WERI-Rb-1 (cell line): ENCODE measurements at regions not wholly inside any gene's neighbourhood (a gene's known extent, or its start where the extent isn't known, plus 50 kb on each side); places are given as distances from the start of the nearest gene placed in this dataset.

Experiments used
- DNase-seq: peaks from one replicate; pipeline ENCODE4 v3.0.0-alpha.2; 2020
- H3K27ac ChIP-seq: fragments of 250-450 bp; sonication (Bioruptor Pico); 2 replicates; pipeline ENCODE4 v1.5.1; 2020; ENCODE audit warnings: mild to moderate bottlenecking, moderate library complexity
- H3K27me3 ChIP-seq: fragments of 250-450 bp; sonication (Bioruptor Pico); 2 replicates; pipeline ENCODE4 v1.5.1; 2021; ENCODE audit warnings: mild to moderate bottlenecking, low read depth, moderate library complexity; ENCODE audit not compliant: insufficient read depth, severe bottlenecking
- H3K36me3 ChIP-seq: fragments of 250-450 bp; sonication (Bioruptor Pico); 2 replicates; pipeline ENCODE4 v1.5.1; 2020; ENCODE audit warnings: mild to moderate bottlenecking, moderate library complexity
- H3K4me3 ChIP-seq: 2 replicates; pipeline ENCODE4 v1.5.1; 2011; ENCODE audit warnings: low read depth, mild to moderate bottlenecking, control low read depth, low read length
- H3K9me3 ChIP-seq: fragments of 250-450 bp; sonication (Bioruptor Pico); 2 replicates; pipeline ENCODE4 v1.5.1; 2021; ENCODE audit warnings: mild to moderate bottlenecking, moderate library complexity; ENCODE audit not compliant: severe bottlenecking
- TF ChIP-seq, protein P1 (sequence below): IDR thresholded peaks from 2 replicates; pipeline ENCODE4 v1.5.1; 2011; ENCODE audit warnings: low read depth, mild to moderate bottlenecking, control low read depth, inconsistent platforms, low read length

DNA sequence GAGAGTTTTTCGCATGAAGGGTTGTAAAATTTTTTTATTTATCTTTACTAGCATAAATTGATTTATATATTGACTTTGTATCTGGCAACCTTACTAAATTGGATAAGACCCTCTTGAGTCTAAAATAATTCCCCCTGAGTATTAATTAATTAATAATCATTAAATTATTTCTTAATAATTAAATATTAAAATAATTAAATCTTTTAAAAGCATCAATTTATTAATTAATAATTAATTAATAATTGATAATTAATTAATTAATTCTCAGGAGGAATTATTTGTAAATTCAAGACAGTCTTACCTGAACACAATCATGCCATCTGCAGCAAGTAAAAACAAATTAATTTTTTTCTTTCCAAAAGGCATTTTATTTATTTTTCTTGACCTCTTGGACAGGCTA is 370.4 kb upstream of the PTPRD start:
- Histone ChIP-seq H3K27me3 (no peaks in the 10 kb centered on the region), H3K36me3 (no peaks in the 10 kb centered on the region), H3K27ac (no peak overlapping the region), H3K9me3 (no peaks in the 10 kb centered on the region), H3K4me3 (no peak overlapping the region)
- DNase-seq = no peak
- TF ChIP-seq, protein P1, sequence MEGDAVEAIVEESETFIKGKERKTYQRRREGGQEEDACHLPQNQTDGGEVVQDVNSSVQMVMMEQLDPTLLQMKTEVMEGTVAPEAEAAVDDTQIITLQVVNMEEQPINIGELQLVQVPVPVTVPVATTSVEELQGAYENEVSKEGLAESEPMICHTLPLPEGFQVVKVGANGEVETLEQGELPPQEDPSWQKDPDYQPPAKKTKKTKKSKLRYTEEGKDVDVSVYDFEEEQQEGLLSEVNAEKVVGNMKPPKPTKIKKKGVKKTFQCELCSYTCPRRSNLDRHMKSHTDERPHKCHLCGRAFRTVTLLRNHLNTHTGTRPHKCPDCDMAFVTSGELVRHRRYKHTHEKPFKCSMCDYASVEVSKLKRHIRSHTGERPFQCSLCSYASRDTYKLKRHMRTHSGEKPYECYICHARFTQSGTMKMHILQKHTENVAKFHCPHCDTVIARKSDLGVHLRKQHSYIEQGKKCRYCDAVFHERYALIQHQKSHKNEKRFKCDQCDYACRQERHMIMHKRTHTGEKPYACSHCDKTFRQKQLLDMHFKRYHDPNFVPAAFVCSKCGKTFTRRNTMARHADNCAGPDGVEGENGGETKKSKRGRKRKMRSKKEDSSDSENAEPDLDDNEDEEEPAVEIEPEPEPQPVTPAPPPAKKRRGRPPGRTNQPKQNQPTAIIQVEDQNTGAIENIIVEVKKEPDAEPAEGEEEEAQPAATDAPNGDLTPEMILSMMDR = no peak

DNA sequence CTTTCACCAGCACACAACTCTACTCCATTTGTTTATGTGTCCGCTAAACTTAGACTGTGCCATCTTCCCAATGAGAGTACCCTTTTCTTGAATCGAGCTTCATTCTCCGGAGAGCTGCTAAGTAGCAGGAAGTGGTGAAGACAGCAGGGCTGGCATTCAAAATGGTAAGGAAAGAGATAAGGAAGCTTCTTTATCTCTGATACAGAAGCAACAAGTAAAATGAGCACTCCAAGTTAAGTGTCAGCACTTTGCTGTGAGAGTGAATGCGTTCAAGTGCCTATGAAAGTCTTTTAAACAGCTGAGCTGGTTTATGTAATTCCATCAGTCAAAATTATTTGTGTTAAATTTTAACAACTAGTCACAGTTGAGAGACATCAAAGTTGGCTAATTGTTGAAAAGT is 386.8 kb upstream of the PTPRD start:
- Histone ChIP-seq H3K4me3 (no peak overlapping the region), H3K27me3 (no peaks in the 10 kb centered on the region), H3K27ac (no peak overlapping the region), H3K36me3 (no peaks in the 10 kb centered on the region), H3K9me3 (no peaks in the 10 kb centered on the region)
- TF ChIP-seq, protein P1 = no peak
- no peak for DNase-seq

DNA sequence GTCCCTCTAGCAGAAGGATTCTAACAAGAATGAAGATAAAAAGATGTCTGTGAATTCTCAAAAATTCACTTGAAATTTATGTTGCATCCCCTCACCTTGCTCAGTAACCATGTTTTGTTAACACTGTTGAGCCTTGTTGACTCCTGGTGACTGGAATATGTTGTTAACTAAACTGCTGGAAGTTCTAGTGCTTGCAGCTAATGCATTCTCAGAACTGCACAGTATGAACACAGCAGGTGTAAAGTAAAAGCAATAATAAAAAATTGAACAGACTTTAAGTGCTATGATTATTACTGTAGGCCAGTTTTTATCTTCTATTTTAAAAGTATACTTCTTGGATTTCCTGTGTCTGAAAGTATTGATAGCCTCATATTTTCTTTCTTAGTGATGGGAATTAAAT is 388.7 kb upstream of the PTPRD start:
- Histone ChIP-seq H3K27ac (no peak overlapping the region), H3K9me3 (no peaks in the 10 kb centered on the region), H3K27me3 (no peaks in the 10 kb centered on the region), H3K36me3 (no peaks in the 10 kb centered on the region), H3K4me3 (no peak overlapping the region)
- TF ChIP-seq, protein P1 = no peak
- DNase-seq = no peak

DNA sequence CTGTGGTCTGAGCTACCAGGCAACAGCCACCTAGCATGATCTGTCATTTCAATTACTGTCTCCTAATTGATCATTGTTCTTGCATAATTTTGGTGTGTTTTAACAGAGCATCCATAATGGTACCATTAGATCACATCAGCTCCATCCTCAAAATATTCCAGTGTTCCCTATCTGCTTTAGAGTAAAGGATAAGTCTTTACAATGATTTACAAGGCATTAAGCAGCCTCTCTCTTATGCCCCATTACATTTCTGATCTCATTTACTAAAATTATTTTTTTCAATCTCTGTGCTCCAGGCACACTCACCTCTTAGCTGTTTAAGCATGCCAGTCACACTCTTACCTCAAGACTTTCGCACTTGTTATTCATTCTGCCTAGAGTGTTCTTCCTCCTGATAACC is 389.9 kb upstream of the PTPRD start:
- Histone ChIP-seq H3K27me3 (no peaks in the 10 kb centered on the region), H3K27ac (no peak overlapping the region), H3K9me3 (no peaks in the 10 kb centered on the region), H3K36me3 (no peaks in the 10 kb centered on the region), H3K4me3 (no peak overlapping the region)
- TF ChIP-seq, protein P1 = no peak
- DNase-seq = no peak

DNA sequence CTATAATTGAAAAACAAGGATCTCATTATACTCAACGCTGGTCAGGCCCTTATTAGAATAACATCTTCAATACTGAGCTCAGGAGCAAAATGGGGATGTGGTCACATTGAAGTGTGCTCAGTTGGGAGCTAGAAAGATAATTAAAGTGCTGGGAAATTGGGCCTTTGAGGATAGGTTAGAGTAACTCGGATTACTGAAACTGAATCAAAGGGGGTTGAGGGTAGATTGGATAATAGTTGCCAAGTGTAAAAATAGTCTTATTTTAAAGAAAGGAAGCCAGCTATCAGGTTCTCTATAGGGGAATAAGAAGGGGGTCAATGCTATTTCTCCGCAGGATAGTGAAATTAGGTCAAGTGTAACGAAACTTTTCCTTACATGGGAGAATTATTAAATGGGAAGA is 391.0 kb upstream of the PTPRD start:
- H3K9me3 ChIP-seq = no peaks in the 10 kb centered on the region
- no peaks in the 10 kb centered on the region for H3K36me3 ChIP-seq
- no peak overlapping the region for H3K4me3 ChIP-seq
- no peak overlapping the region for H3K27ac ChIP-seq
- TF ChIP-seq, protein P1 = no peak
- no peak for DNase-seq
- no peaks in the 10 kb centered on the region for H3K27me3 ChIP-seq

DNA sequence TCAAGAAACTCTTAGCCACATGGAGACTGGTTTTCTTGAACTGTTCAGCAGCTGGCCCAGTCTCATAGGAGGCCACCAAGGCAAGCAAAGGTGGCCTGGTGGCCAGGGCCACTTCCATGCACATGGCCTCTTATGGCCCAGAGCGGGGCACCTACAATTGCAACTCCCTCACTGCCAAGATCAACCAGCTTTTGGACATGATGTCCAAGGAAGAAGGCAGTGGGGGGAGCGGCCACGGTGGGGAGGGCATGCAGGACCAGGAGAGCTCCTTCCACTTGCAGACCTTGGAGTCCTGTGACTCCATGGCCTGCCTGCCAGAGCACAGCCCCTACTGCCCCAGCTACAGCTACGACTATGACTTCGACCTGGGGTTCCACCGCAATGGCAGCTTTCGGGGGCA is 398.9 kb upstream of the PTPRD start:
- Histone ChIP-seq H3K27ac (no peak overlapping the region), H3K36me3 (no peaks in the 10 kb centered on the region), H3K27me3 (no peaks in the 10 kb centered on the region), H3K4me3 (no peak overlapping the region), H3K9me3 (no peaks in the 10 kb centered on the region)
- DNase-seq = no peak
- TF ChIP-seq, protein P1 = no peak
